Motor neuron (in vitro differentiated cells): ENCODE measurements at regions not wholly inside any gene's neighbourhood (a gene's known extent, or its start where the extent isn't known, plus 50 kb on each side); places are given as distances from the start of the nearest gene placed in this dataset.

Source experiments
- ATAC-seq, 8 experiments: fragments of 200-7000 bp; cut with Tn5 transposase; replicated peaks in 6 of 8; 2 replicates each; pipeline ENCODE4 v1.8.0; 2021; ENCODE audit warnings: mild to moderate bottlenecking in 8 of 8, moderate library complexity in 8 of 8
- H3K27ac ChIP-seq, 2 donors: fragments of 250-450 bp; sonication (Bioruptor Pico); 2 replicates each; pipeline ENCODE4 v1.9.0; 2021; ENCODE audit warnings: antibody characterized with exemption in 2 of 2, mild to moderate bottlenecking in 2 of 2, moderate library complexity in 1 of 2
- H3K4me1 ChIP-seq, 2 donors: fragments of 250-450 bp; sonication (Bioruptor Pico); replicated peaks in 1 of 2; 2 replicates each; pipeline ENCODE4 v1.6.1; 2021; ENCODE audit warnings: antibody characterized with exemption in 2 of 2, mild to moderate bottlenecking in 2 of 2, moderate library complexity in 1 of 2
- H3K4me3 ChIP-seq, 5 donors: fragments of 250-450 bp; sonication (Bioruptor Pico); 2 replicates each; pipeline ENCODE4 v1.9.0; 2021; ENCODE audit warnings: antibody characterized with exemption in 5 of 5, mild to moderate bottlenecking in 5 of 5, moderate library complexity in 4 of 5
- WGBS, 10 experiments: fragments of 450-650 bp; shearing (Covaris generic); methylation state at CpG; one replicate each; pipeline ENCODE4 v1.0.0; 2022; 5-methylcytosine and 5-hydroxymethylcytosine counted together
- in situ Hi-C, 9 experiments: fragments of 400-800 bp; cut with MboI; loops; one replicate each; pipeline ENCODE4 v1.15.0; 2021; ENCODE audit warnings: low sequenced_read_pairs in 9 of 9, low pct_unique_long_range_greater_than_20kb in 2 of 9; ENCODE audit not compliant: unreplicated experiment in 9 of 9

- ATAC-seq = peak in 1 of 8 experiments; percentile 19
Observed at GRCh38 chr5:110161162-110161561, 471.4 kb downstream of the MAN2A1 start.

GRCh38 chr5:110165366-110165765, 475.6 kb downstream of the MAN2A1 start:
- in situ Hi-C loops = no loop called here
- no peak for ATAC-seq
- H3K27ac ChIP-seq = no peak overlapping the region
- H3K4me3 ChIP-seq = no peak overlapping the region
- H3K4me1 ChIP-seq = no peaks in the 10 kb centered on the region

More at GRCh38 chr5:110161162-110161561, 471.4 kb downstream of the MAN2A1 start:
- H3K4me3 ChIP-seq = no peak overlapping the region
- H3K27ac ChIP-seq = no peak overlapping the region
- no peaks in the 10 kb centered on the region for H3K4me1 ChIP-seq
- in situ Hi-C loops = no loop called here
- 60 to 100% (median 79%) methylated on average over 1 to 2 of the region's 2 CpGs; no CpG with 5 or more reads in 2 of the 10 experiments for WGBS, 10 experiments

- Histone ChIP-seq H3K27ac (no peak overlapping the region), H3K4me1 (no peaks in the 10 kb centered on the region), H3K4me3 (no peak overlapping the region)
- WGBS, 10 experiments = 50 to 100% (median 80%) methylated on average over 1 to 2 of the region's 2 CpGs; no CpG with 5 or more reads in 1 of the 10 experiments
- in situ Hi-C loops = no loop called here
- no peak for ATAC-seq
Observed at GRCh38 chr5:110167384-110167783, 477.7 kb downstream of the MAN2A1 start.

- ATAC-seq = no peak
- H3K4me1 ChIP-seq = no peaks in the 10 kb centered on the region
- in situ Hi-C loops = no loop called here
- H3K27ac ChIP-seq = no peak overlapping the region
- 0 to 96% (median 50%) methylated on average over 1 to 2 of the region's 2 CpGs; no CpG with 5 or more reads in 3 of the 10 experiments for WGBS, 10 experiments
- H3K4me3 ChIP-seq = no peak overlapping the region
Observed at GRCh38 chr5:110169461-110169860, 479.7 kb downstream of the MAN2A1 start.

GRCh38 chr5:110177729-110178128, 488.0 kb downstream of the MAN2A1 start:
- no peak overlapping the region for H3K4me3 ChIP-seq
- in situ Hi-C loops = no loop called here
- WGBS, 10 experiments = 0 to 100% (median 76%) methylated on average over 1 to 2 of the region's 2 CpGs
- peaks cover 8% of the 10 kb centered on the region in 2 donors for H3K4me1 ChIP-seq
- no peak overlapping the region for H3K27ac ChIP-seq
- no peak for ATAC-seq

- in situ Hi-C loops = no loop called here
- ATAC-seq = no peak
- WGBS, 10 experiments = 11 to 50% (median 22%) methylated on average over 1 to 2 of the region's 2 CpGs; no CpG with 5 or more reads in 1 of the 10 experiments
Observed at GRCh38 chr5:110179321-110179720, 489.6 kb downstream of the MAN2A1 start.

GRCh38 chr5:110194191-110194590, 504.5 kb downstream of the MAN2A1 start:
- Histone ChIP-seq H3K4me3 (no peak overlapping the region), H3K4me1 (no peaks in the 10 kb centered on the region), H3K27ac (no peak overlapping the region)
- in situ Hi-C loops = no loop called here
- ATAC-seq = no peak

More at GRCh38 chr5:110179321-110179720, 489.6 kb downstream of the MAN2A1 start:
- H3K4me3 ChIP-seq = no peak overlapping the region
- peaks cover 8% of the 10 kb centered on the region in 2 donors for H3K4me1 ChIP-seq
- H3K27ac ChIP-seq = no peak overlapping the region

- H3K4me3 ChIP-seq = no peak overlapping the region
- 60 to 100% (median 100%) methylated on average over 1 of the region's 1 CpG; no CpG with 5 or more reads in 7 of the 10 experiments for WGBS, 10 experiments
- in situ Hi-C loops = no loop called here
- no peaks in the 10 kb centered on the region for H3K4me1 ChIP-seq
- H3K27ac ChIP-seq = no peak overlapping the region
- ATAC-seq = peak in 1 of 8 experiments; percentile 62
Observed at GRCh38 chr5:110195288-110195687, 505.6 kb downstream of the MAN2A1 start.

GRCh38 chr5:110201791-110202190, 512.1 kb downstream of the MAN2A1 start:
- no peak overlapping the region for H3K4me3 ChIP-seq
- 0 to 86% (median 33%) methylated on average over 1 of the region's 1 CpG for WGBS, 10 experiments
- no peaks in the 10 kb centered on the region for H3K4me1 ChIP-seq
- in situ Hi-C loops = no loop called here
- no peak for ATAC-seq
- H3K27ac ChIP-seq = no peak overlapping the region

- H3K27ac ChIP-seq = no peak overlapping the region
- H3K4me3 ChIP-seq = no peak overlapping the region
- ATAC-seq = no peak
- H3K4me1 ChIP-seq = no peaks in the 10 kb centered on the region
- in situ Hi-C loops = no loop called here
Observed at GRCh38 chr5:110203661-110204060, 513.9 kb downstream of the MAN2A1 start.

- in situ Hi-C loops = no loop called here
- WGBS, 10 experiments = 10 to 80% (median 44%) methylated on average over 2 to 3 of the region's 3 CpGs; no CpG with 5 or more reads in 2 of the 10 experiments
- Histone ChIP-seq H3K27ac (no peak overlapping the region), H3K4me3 (no peak overlapping the region), H3K4me1 (no peaks in the 10 kb centered on the region)
- ATAC-seq = no peak
Observed at GRCh38 chr5:110209401-110209800, 517.1 kb downstream of the TMEM232 start.

- ATAC-seq = no peak
- in situ Hi-C loops = no loop called here
- 0 to 100% methylated on average over 1 of the region's 1 CpG; no CpG with 5 or more reads in 8 of the 10 experiments for WGBS, 10 experiments
- no peak overlapping the region for H3K27ac ChIP-seq
- no peak overlapping the region for H3K4me3 ChIP-seq
- H3K4me1 ChIP-seq = no peaks in the 10 kb centered on the region
Observed at GRCh38 chr5:110218981-110219380, 507.5 kb downstream of the TMEM232 start.

- WGBS, 10 experiments = 0% methylated on average over 1 to 2 of the region's 2 CpGs; no CpG with 5 or more reads in 8 of the 10 experiments
- no peaks in the 10 kb centered on the region for H3K4me1 ChIP-seq
- in situ Hi-C loops = no loop called here
- H3K27ac ChIP-seq = no peak overlapping the region
- H3K4me3 ChIP-seq = no peak overlapping the region
- ATAC-seq = no peak
Observed at GRCh38 chr5:110219769-110220168, 506.7 kb downstream of the TMEM232 start.

- H3K27ac ChIP-seq = no peak overlapping the region
- H3K4me1 ChIP-seq = no peaks in the 10 kb centered on the region
- in situ Hi-C loops = no loop called here
- no peak overlapping the region for H3K4me3 ChIP-seq
- ATAC-seq = no peak
- 0 to 85% (median 65%) methylated on average over 1 to 2 of the region's 2 CpGs for WGBS, 10 experiments
Observed at GRCh38 chr5:110221036-110221435, 505.4 kb downstream of the TMEM232 start.
